ENCODE measurements at regions not wholly inside any gene's neighbourhood (a gene's known extent, or its start where the extent isn't known, plus 50 kb on each side); places are given as distances from the start of the nearest gene placed in this dataset.

DNA sequence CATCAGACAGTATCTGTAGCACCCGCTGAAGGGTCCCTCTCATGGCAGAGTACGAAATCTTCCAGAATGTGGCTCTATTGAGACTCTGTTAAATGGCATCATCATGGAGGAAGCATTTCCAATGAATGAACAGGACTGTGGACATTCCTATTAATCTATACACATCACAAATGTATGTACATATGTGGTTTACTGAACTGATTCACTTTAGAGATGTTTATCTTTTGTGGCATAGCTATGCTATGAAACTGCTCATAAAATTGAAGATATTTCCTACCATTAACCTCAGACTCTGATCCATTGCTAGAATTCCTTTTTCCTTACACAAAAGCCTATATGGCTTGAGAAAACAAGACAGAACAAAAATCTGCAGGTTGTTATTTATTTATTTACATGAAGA lies 259.6 kb upstream of the RRP15 start:
- H3K18ac ChIP-seq (ENCODE audit: extremely low read depth, low read length) = no peak overlapping the region
- peaks cover 4% of the 10 kb centered on the region in 2 experiments for H3K9me3 ChIP-seq (ENCODE audit: insufficient read depth in 2 of 2, low read depth in 1 of 2, low read length in 1 of 2)
- H2BK15ac ChIP-seq (ENCODE audit: low read length) = no peak overlapping the region
- no peak overlapping the region for H3K4ac ChIP-seq (replicated peaks; ENCODE audit: insufficient read length, low read depth, low read length)
- H2BK20ac ChIP-seq (ENCODE audit: low read length) = no peak overlapping the region
- H3K56ac ChIP-seq (replicated peaks; ENCODE audit: insufficient read length, low read depth, low read length) = no peak overlapping the region
- no peak overlapping the region for H3K9ac ChIP-seq (replicated peaks in 1 of 4; ENCODE audit: extremely low read depth in 1 of 4, low read depth in 3 of 4, low read length in 3 of 4)
- H2BK120ac ChIP-seq (replicated peaks; ENCODE audit: low read depth, low read length) = no peak overlapping the region
- H3K79me2 ChIP-seq (ENCODE audit: control insufficient read depth in 1 of 2, insufficient read depth in 2 of 2, low read length in 2 of 2) = no peaks in the 10 kb centered on the region
- H2AK5ac ChIP-seq (ENCODE audit: low read depth, low read length) = no peak overlapping the region
- no peak overlapping the region for H3K27ac ChIP-seq (ENCODE audit: low read depth, low read length)
- H3K36me3 ChIP-seq (ENCODE audit: control insufficient read depth in 2 of 4, insufficient read depth in 4 of 4, low read length in 3 of 4) = no peaks in the 10 kb centered on the region
- no peaks in the 10 kb centered on the region for H3K23me2 ChIP-seq (ENCODE audit: low read depth, low read length)
- ChIA-PET CTCF (ENCODE audit: partially characterized antibody) (interaction anchor here (0.6 kb wide), 1 partner anchor 176 kb away, joined by 3 read pairs; no protein-coding TSS in a partner anchor), POLR2A (ENCODE audit: partially characterized antibody) (no interaction called here)
- no peak overlapping the region for H3K14ac ChIP-seq (ENCODE audit: insufficient read length)
- no peaks in the 10 kb centered on the region for H3K27me3 ChIP-seq (replicated peaks in 1 of 4; ENCODE audit: control insufficient read depth in 3 of 4, extremely low read depth in 1 of 4, insufficient read depth in 3 of 4, low read length in 3 of 4)
- H3K4me2 ChIP-seq (ENCODE audit: insufficient read depth in 1 of 2, low read depth in 2 of 2, low read length in 2 of 2) = no peak overlapping the region
- H3K79me1 ChIP-seq (ENCODE audit: low read depth, low read length) = no peaks in the 10 kb centered on the region
- H4K5ac ChIP-seq (ENCODE audit: insufficient read length, low read depth, low read length) = no peak overlapping the region
- H4K8ac ChIP-seq (ENCODE audit: extremely low read depth, insufficient read depth, low read length) = no peak overlapping the region
- H2AFZ ChIP-seq (ENCODE audit: low read length) = no peak overlapping the region
- H3K4me3 ChIP-seq (ENCODE audit: extremely low read depth in 1 of 4, insufficient read depth in 2 of 4, low read depth in 3 of 4, low read length in 4 of 4) = no peak overlapping the region
- no peak overlapping the region for H2BK12ac ChIP-seq (ENCODE audit: low read depth, low read length)
- H3K23ac ChIP-seq (ENCODE audit: insufficient read length) = no peak overlapping the region
- FAIRE-seq (no peak), DNase-seq (ENCODE audit: low read depth in 1 of 2, low spot score in 2 of 2) (no peak)
- no peak overlapping the region for H4K91ac ChIP-seq (replicated peaks; ENCODE audit: insufficient read length, low read length)
- no peaks in the 10 kb centered on the region for H4K20me1 ChIP-seq (replicated peaks in 1 of 2; ENCODE audit: control insufficient read depth in 1 of 2, insufficient read depth in 2 of 2, low read length in 2 of 2)
- 96% methylated on average over 2 of the region's 2 CpGs; no CpG with 5 or more reads in 1 of the 2 experiments for WGBS, 2 experiments (ENCODE audit: extremely low coverage in 1 of 2, insufficient coverage in 1 of 2, insufficient read length in 1 of 2, insufficient replicate concordance in 2 of 2, low coverage in 1 of 2, low lambda C conversion rate in 2 of 2, missing lambda C conversion rate in 1 of 2)
- peaks cover 0 to 2% (median 0%) of the 10 kb centered on the region in 4 experiments; a peak in 1 of 7 replicates for H3K4me1 ChIP-seq (replicated peaks in 1 of 4; ENCODE audit: control insufficient read depth in 3 of 4, insufficient read depth in 4 of 4, low read length in 3 of 4)
- H2BK5ac ChIP-seq (ENCODE audit: low read depth, low read length) = no peak overlapping the region
- TF ChIP-seq ZNF274 (IDR thresholded peaks at IDR 0.05; ENCODE audit: borderline replicate concordance, extremely low read depth, low read length) (no peak), GTF2F1 (IDR thresholded peaks at IDR 0.05; ENCODE audit: borderline replicate concordance, low read depth, low read length) (no peak), TAF1 (IDR thresholded peaks at IDR 0.05; ENCODE audit: low read depth, low read length) (no peak), BRCA1 (IDR thresholded peaks at IDR 0.05; ENCODE audit: low read depth, low read length) (no peak), CEBPB (IDR thresholded peaks at IDR 0.05; ENCODE audit: low read depth, low read length) (no peak), RFX5 (IDR thresholded peaks at IDR 0.05; ENCODE audit: borderline replicate concordance, low read depth, low read length) (no peak), NRF1 (IDR thresholded peaks at IDR 0.05; ENCODE audit: low read depth, low read length) (no peak), NANOG (IDR thresholded peaks at IDR 0.05; ENCODE audit: insufficient read depth, low read depth, low read length, poor library complexity, severe bottlenecking) (no peak), BCL11A (IDR thresholded peaks at IDR 0.05; ENCODE audit: low read depth in 2 of 2, low read length in 2 of 2) (no peak), KDM5A (IDR thresholded peaks at IDR 0.05; ENCODE audit: low read length) (no peak), KDM1A (IDR thresholded peaks at IDR 0.05; ENCODE audit: borderline replicate concordance, low read length) (no peak), RNF2 (IDR thresholded peaks at IDR 0.05; ENCODE audit: borderline replicate concordance, low read depth, low read length, missing control alignments, poor library complexity, severe bottlenecking) (no peak)
- TF ChIP-seq, protein P1, sequence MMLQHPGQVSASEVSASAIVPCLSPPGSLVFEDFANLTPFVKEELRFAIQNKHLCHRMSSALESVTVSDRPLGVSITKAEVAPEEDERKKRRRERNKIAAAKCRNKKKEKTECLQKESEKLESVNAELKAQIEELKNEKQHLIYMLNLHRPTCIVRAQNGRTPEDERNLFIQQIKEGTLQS (IDR thresholded peaks at IDR 0.05; ENCODE audit: insufficient read depth, low read depth, low read length) = no peak
